Endometrial microvascular endothelial cells (primary cell): ENCODE measurements at regions not wholly inside any gene's neighbourhood (a gene's known extent, or its start where the extent isn't known, plus 50 kb on each side); places are given as distances from the start of the nearest gene placed in this dataset.

ENCODE experiments used
- in situ Hi-C: cut with HindIII; loops from 2 replicates; pipeline ENCODE4 v1.10.0; 2017; ENCODE audit warnings: low sequenced_read_pairs, low pct_unique_long_range_greater_than_20kb; ENCODE audit errors: inconsistent ontology term

DNA sequence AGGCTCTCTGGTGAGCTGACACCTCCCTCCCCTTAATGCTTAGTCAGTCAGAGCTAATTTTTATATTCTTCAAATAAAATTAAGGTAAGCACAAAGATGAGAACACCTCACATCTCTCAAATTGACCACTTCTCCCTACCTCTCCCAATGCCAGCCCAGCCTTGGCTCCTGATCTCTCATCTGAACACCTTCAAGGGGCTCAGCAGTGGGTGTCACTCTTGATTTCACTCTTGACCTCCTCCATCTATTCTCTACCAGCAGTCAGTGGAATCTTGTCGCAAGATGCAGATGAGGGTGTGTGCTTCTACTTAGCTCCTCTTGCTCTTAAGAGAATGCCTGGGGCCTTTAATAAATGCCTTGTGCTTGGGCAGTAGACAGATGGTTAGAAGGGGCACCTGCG, 309.0 kb upstream of the IRX3 start:
- in situ Hi-C loops = no loop called here

DNA sequence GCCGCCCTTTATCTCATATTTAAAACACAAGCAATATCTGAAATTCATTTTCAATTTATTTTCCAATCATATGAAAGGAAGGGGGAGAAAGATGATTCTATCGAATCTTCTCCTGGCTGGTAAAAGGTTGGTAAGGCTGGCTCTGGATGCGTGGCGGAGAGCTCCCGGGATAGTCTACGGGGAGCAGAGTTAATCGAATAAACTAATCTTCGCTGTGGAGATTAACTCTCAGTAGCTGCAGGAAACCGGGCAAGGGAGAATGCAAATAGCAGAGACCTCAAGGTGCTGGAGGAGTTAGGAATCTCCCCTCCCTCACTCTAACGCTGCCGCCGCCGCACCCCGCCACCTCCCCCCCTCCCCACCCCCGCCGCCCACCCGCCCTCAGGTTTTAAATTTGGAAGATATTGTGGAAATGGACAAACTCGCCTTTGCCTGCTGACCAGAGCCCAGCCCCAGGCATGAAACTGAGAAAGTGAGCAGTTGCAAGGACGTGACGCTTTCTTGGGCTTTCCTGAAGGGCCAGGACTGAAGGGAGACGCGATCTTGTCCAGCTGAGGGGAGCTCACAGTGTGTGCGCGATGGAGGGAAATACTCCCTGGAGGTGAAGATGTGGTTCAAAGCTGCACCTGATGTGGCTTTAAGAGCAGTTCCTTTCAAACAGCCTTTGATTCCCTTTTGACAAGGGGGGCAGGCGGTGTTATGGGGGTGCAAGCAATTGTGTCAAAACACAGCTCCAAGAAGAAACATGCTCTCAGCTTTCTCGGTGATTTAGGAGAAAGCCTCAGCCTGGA, 308.2 kb upstream of the IRX3 start:
- in situ Hi-C loops = no loop called here

DNA sequence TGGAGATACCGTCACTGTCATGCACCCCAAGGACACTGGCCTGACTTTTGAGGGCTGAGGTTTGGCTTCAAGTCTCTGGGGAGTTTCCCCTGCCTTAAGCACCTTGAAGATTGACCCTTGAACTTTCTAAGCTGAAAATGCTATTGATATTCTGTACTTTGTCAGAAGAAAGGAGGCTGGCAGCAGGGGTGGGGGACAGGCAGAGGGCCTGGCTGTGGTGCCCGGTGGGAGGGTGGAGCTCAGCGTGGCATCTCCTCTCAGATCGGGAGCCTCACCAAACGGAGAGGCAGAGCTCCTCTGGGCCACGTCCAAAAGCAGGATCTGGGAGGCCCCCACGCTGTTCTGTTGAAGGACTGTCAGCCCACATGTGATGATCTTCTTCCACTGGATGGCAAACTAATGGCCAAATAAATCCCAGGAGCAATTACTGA, 305.2 kb upstream of the IRX3 start:
- in situ Hi-C loops = no loop called here

DNA sequence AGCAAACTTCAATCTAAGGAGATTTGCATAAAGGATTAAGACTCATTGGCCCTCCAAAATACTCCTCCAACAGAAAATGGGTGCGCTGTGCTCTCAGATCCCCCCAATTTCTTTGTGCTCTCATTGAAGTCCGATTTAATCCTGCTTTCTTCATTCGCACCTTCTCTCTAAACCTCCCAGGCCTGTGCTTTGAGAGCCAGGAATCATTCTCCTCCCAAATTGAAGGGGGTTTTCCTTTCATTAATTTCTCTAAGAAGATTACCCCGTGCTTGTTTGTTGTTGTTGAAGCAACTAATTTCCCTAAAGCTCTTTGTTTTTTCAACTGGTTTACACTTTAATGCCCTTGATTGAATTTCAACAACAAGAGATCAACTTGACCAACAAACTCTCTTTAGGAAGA, 304.2 kb upstream of the IRX3 start:
- in situ Hi-C loops = no loop called here

DNA sequence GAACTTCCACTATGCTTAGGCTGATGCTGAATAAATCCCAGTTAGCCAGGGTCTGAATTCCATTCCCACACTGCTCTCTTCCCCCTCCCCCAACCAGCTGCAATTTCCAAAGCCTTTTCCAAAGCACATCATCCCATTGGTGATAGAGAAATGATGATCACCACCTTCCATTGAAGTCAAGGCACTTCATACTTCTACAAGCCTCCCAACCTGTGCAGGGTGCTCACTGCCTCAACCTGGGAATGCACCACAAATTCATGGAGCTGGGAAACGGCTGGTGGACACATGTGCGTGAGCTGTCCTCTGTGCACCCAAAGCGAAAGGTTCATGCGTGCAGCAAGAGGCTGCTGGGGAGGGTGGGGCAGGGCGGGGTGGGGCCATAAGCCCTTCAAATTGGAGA, 302.7 kb upstream of the IRX3 start:
- in situ Hi-C loops = no loop called here

DNA sequence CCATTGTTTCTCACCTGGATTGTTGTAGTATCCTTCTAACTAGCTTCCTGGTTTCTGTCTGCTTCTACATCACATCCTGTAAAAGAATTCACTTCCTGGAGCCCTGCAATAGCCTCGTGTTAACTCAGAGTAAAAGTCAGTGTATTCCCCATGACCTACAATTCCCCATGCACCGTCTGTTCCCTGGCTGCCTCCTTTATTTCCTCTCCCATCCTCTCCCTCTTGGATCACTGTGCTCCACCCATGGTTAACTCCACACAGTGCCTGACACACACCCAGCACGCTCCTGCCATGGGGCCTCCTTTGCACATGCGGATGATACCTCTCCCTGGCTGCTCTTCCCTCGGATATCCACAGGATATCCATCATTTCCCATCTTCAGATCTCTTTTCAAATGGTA, 301.4 kb upstream of the IRX3 start:
- in situ Hi-C loops = no loop called here

DNA sequence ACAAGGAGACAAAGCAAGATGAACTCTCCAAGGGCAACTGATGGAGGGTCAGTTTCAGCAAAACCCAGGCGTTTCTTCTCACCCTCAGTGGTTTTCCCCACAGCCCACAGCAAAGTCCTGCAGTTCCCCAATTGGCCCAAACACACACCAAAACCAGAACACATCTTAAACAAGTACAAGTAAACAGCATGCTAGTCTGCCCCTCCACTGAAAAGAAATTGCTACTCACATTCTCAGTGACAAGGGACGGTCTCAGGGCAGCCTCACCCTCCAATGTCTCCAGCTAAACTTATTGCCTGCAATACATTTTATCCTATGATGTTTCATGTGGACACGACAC, 300.6 kb upstream of the IRX3 start:
- in situ Hi-C loops = no loop called here

DNA sequence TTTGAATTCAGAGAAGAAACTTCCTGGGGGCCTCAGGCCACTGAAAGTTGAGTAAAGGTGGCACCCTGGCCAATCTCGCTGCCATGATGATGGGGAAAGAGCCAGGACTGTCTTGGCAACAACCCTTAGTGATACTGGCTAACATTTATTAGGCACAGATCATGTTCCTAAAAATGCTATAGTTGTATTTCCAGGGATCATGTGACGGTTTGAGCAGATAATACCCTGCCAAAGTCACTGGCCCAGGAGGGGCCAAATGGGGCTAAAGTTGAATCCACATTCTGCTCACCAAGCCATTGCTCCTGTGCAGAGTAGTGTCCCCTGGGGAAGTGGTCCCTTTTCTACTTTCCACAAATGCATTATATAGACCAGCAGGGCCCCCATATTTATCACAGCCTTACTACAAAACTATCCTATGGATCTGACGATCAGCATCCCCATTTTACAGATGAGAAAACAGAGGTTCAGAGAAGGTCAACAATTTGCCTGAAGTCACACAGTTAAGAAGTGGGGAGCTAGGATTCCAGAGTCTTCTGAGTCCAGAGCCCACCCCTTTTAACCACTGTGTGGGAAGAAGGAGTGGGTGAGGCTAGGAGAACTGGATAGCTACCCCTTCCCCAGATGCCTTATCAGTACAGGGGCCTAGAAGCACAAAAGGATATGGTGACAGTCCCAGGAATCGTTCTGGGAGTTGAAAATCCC, 300.0 kb upstream of the IRX3 start:
- in situ Hi-C loops = no loop called here

DNA sequence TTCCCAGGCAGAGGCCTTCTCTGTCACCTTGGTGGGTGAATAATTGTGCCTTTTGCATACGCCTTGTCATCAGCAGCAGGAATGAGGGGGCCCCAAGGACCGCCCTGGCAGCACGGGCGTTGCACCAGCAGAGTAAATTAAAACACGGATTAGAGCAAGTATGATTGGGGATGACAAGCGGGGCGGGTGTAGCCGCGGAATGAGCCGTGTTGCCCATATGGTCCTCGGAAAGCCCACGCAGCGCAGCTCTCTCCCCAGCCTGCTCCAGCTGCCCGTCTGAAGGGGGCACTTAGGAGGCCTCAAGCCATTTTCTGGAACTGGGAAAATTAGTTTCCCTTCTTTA, 299.4 kb upstream of the IRX3 start:
- in situ Hi-C loops = no loop called here

DNA sequence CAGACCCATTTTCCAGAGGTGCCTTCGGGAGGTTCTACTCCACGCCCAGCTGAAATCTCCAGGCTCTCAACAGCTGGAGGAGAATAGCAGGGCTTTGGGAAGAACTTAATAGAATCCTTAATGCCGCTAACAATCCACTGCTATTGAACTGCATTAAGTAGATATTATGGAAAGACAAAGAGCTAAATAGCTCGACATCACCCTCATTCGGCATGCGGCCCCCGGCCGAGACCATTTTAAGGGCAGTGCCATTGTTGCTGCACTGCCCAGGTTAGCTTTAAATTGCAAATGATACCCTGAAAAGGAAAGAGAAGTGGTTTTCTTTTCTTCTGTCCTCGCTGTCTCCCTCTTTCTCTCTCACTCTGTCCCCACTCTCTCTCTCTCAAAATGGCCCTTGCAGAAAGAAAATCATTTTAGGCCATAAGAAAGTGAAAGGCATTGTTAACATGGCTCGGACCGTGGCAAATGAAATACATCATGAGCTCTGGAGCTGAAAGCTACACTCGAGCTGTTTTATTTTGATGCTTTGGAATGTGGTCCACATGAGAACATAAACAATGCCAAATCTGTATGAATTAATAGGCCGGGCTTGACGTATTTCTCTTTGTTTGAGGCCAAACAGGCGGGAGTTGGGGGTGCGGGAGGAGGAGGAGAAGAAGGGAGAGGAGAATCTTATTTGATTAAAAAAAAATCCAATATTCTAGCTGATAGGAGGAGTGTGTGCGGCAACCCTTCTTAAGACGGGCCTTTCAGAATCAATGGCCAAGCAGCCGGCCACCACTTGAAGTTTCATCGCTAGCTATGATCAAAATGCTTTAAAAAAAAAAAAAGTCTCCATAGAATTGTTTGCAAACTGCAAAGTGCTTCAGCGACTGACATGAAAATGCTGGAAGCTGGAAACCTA, 298.8 kb upstream of the IRX3 start:
- in situ Hi-C loops = no loop called here

DNA sequence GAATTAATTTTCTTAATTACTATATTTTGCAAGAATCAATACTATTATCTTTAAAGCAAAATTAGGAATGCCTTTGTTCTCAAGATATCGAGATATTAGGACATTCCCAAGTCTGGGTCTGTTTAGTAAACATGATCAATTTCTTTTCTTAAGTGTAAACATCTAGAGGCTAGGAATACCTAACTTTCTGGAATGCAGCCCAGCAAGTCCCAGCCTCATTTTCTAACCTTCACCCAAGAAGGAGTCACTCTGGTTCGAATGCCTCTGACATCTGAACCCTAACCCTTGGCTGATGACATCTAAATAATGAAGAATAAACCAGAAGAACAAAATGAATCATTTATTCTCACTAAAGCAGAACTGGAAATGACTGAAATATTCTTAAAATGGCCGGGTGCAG, 297.5 kb upstream of the IRX3 start:
- in situ Hi-C loops = no loop called here

DNA sequence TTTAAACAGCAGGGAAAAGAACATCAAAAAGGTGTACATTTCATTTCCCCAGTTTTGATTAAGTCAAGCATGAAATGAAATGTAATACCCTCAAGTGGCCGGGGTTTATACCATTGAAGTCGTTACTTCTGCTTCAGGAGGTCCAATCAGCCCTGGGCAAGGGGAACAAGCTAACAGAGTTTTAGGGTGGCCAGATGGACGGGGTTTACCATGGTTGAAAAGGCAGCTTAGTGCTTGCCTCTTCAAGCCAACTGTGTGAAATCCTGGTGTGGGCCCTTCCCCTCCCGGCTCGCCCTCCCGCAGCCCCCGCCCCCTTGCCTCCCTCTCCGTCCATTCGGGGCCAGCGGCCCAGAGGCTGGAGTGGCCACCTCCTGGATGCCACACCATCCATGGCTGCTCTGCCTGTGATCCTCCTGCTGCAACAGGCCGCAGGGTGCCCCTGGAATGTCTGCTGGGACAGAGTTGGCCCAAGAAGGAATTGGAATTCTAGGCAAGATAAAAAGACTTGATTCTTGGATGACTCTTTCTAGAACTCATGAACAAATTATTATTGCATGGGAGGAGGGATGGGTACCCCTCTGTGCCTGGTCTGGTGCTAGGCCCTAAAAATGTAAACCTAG, 296.2 kb upstream of the IRX3 start:
- in situ Hi-C loops = no loop called here

DNA sequence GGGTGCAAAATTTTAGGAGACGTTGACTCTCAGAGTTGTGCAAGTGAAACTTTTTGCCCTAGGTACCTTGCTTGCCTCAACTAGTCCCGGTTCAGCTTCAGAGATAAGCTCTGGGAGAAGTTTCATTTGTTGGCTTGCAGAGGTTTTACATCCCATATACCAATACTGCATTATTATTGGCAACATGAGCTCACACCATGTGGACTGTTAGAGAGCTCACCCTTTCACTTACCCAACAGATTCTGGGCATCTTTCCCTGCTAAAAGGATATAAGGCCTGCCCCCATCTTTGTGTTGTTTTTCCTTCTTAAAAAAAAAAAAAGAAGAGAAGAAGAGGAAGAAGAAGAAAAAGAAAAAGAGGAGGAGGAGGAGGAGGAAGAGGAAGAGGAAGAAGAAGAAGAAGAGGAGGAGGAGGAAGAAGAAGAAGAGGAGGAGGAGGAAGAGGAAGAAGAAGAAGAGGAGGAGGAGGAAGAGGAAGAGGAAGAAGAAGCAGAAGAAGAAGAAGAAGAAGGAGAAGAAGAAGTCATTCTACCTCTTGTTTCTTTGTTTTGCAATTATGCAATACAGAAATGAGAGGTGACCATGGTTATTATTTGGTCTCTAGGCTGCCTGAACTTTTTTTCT, 292.6 kb upstream of the IRX3 start:
- in situ Hi-C loops = no loop called here

DNA sequence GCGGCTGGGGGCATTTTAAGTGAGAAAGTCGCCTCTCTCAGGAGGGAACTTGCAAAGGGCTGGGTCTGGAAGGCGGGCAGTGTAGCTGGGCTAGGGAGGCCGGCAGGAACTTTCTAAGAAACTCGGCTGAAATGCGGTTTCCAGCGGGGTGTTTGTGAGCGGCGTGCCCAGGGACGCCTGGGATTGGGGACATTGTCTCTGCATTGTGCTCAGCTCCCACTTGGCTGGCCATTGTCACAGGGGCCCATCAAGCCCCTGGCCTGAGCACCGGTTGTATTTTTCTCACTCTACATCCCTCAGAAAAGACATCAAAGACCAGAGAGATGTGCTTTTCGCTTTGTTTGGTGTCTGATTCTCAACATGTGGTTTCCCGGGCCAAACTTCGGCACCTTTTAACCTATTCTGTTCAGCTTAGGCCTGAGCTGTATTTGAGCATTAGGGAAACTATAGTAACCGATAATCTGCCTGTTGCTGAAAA, 291.1 kb upstream of the IRX3 start:
- in situ Hi-C loops = no loop called here

DNA sequence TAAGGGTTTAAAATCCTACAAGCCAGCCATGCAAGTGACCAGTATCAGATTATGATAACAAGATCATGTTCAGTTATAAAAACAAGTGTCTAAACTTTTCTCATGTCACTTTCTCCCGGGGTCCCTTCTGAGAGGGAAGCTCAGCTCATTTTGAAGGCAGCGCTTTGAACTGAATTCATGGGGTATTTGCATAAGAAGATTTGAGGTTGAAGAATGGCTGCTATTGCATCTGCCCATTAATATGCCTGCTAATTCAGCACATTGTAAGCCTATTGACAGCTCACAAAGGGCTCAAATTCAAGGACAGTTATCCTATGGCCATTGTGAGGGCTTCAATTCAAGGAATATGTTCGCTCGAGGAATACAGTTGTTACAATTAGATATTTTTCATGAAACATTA, 290.2 kb upstream of the IRX3 start:
- in situ Hi-C loops = no loop called here

DNA sequence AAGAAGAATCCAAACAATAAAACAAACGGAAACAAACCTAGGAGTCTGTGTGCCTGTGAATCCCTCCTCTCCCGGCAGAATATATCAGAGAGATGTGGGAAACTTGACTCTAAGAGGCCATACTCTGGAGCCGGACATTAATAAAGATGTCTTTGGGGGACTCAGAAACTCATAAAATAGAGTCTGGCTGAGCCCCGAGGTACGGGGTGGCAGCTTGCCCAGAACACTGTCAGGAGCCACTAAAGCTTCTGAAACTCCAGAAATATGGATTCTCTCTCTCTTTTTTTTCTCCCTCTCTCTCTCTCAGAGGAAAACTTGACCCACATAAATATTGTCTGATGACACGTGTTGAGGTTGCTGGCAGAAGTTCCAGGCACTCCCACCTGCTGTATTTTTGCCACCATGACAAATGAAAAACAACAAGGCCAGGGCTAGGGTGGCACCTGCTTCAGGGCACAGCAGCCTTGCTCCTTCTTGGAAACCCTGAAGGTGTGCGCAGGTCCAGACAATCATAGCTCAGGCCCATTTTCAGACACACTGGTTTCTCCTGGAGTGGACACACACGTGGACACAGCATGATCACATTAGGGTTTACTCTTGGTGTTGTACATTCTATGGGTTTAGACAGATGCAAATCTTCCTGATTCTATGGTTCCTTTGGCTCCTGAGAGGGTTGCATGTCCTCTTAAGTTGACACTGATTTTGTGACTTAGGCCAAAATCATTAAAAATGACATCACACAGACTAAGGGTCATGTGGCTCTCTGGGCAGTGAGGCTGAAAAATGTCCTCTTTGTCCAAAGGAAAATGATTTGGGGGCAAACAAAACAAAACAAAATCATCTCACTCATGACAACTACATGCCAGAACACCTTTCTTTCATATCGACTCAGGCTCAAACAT, 282.6 kb upstream of the IRX3 start:
- in situ Hi-C loops = no loop called here

DNA sequence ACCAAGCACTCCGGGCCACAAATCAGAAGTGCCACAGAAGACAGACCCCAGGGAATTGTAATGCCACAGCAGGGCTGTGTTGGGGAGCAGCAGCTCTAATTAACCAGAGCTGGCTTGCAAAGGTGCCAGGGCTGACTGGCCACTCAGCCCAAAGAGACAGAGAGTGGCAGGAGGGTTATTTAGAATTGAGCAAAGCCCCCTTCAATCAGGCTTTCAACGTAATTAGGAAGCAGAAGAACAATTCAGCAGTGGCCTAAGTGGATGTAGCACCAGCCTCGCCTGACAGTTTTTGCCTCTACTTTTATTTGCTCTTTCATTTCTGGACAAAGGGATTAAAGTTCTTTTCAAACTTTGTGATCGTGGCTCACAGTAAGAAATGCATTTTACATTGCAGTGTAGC, 278.3 kb upstream of the IRX3 start:
- in situ Hi-C loops = no loop called here

DNA sequence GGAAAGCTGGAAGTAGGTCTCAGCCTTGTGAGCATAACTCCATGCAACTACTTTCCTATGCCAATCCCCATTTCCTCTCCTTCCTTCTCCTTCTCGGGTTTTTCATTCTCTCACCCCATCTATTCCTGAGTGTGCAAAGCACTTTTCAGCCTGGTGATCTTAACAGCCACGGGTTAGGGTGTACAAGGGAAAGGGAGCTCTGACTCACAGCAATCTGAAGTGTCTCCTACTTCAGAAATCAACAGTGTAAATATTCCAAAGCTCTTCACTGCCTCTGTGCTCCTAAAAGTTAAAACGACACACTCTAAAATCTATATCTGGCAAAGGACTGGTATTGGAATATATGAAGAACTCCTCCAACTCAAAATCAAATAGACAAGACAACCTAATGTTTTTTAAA, 268.0 kb upstream of the IRX3 start:
- in situ Hi-C loops = no loop called here
